ENCODE measurements at regions not wholly inside any gene's neighbourhood (a gene's known extent, or its start where the extent isn't known, plus 50 kb on each side); places are given as distances from the start of the nearest gene placed in this dataset.
"Not testable (repeated sequence)": the region's sequence is repeated elsewhere in the genome, so short reads cannot be mapped to it uniquely, and the experiment has no call there.

DNA sequence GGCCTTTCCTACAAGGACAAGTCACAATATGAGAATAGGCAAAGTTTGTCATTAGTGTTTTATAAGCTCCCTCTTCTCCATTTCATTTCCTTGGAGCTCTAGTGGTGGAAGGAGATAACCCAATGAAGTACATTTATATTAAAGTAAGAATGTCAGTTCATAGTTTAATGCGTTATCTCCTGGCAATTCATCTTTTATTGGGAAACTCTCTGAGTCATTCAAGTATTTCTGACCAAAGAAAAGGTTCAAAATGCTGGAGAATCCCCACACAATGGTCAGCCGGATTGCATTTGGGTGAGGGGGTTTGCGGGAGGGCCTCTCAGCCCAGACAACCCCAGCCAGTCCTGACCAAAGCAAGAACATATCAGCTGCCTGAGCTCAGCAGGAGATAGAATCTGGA lies 321.5 kb upstream of the NRP1 start:
- DNase-seq (ENCODE audit: low read depth): no peak

DNA sequence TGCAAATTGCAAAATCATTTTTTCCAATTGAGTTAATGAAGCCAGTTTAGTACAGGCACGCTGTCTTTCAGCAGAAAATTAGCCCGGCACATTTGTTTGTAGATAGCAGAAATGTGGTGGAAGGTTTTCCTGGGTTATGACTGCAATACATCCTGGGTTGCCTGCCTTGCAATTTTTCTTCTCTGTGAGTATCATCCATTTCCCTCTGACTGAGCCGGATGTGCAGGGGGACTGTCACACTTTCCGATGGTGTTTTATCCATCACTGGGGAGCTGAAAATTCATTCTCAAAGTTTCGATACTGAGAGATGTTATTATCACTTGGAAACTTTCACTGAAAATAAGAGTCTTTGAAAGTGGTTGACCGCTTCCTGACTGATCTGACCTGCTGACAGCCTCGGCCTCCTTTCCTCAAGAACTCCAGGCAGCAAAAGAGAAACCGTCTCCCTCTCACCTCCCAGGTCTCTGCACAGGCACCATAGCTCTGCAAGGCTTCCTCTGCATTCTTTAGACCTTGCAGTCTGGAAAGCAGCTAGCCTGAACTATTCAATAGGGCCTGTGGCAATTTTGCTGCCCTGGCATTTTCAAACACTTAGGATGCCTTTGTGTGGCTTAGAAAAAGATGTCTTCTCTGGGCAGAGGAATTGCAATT lies 320.8 kb upstream of the NRP1 start:
- DNase-seq (ENCODE audit: low read depth): no peak

DNA sequence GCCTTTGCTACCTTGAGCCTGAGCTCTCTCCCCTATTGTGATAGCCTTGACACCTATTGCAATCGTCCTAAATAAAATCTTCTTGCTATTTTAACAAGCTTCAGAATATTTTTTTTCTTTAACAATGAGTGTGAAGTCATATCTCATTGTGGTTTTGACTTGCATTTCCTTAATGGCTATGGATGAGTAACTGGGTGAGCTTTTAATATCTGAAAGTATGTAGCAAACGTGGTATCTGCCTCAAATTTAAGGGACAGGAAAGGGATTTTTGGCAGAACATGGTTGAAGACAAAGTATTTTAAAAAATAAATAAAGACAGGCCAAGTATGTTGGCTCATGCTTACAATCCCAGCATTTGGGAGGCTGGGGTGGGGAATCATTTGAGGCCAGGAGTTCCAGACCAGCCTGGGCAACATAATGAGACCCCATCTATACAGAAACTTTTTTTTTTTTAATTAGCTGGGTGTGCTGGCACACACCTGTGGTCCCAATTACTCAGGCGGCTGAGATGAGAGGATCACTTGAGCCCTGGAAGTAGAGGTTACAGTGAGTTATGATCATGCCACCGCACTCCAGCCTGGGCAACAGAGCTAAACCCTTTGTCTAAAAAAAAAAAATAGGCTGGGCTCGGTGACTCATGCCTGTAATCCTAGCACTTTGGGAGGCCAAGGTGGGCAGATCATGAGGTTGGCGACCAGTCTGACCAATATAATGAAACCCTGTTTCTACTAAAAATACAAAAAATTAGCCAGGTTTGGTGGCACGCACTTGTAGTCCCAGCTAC lies 319.3 kb upstream of the NRP1 start:
- no peak for DNase-seq (ENCODE audit: low read depth)

DNA sequence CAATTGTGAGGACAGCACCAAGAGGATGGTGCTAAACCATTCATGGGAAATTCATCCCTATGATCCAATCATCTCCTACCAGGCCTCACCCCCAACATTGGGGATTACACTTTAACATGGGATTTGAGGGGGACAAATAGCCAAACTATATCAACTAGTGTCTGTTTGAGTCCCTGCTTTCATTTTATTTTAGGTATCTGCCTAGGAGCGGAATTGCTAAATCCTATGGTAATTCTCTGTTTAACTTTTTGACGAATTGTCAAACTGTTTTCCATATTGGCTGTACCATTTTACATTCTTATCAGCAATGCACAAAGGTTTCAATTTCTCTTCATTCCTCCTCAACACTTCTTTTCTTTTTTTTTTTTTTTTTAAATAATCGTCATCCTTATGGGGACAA lies 318.4 kb upstream of the NRP1 start:
- DNase-seq (ENCODE audit: low read depth): no peak

DNA sequence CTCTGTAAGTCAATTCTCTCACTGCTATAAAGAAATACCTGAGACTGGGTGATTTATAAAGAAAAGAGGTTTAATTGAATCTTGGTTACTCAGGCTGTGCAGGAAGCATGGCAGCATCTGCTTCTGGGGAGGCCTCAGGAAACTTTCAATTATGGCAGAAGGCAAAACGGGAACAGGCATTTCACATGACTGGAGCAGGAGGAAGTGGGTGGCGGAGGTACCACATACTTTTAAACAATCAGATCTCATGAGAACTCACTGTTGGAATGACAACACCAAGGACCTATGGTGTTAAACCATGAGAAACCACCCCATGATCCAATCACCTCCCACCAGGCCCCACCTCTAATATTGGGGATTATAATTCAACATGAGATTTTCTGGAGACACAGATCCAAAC lies 315.7 kb upstream of the NRP1 start:
- not testable (repeated sequence) for DNase-seq (ENCODE audit: low read depth)

DNA sequence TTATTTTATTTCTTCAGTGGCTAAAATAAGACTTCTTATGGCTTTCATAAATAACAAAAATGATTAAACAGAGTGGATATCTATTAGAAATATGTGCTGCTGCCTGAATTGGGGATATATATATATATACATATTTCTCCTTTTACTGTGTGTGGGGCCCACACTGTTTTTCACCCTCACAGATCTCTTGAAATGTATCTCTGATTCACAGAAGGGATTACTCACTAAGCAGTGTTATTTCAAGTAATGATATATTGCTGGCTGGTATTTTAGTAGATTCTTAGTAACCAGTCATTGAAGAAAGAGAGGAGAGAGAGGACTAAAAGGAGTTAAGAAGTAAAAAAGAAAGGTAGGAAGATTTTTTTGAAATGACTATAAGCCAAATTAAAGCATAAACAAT lies 308.6 kb upstream of the NRP1 start:
- DNase-seq (ENCODE audit: low read depth): no peak

DNA sequence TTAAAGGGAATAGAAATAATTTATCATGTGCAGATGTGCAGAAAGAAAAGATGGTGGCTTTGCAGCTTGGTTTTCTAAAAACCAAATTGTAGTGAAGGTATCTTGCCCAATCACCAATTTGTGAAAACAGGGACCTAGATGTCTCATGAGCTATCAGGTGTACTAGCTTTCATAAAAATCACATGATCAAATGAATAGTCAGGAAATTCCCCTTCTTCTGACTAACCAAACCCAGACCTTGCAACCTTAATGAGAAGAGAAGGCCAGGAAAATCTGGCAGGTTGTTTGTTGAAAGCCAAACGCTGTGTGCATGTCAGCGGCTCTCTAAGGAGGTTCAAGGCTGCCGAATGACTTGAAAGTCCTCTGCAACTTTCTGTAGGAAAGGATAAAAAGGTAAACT lies 304.4 kb upstream of the NRP1 start:
- no peak for DNase-seq (ENCODE audit: low read depth)

DNA sequence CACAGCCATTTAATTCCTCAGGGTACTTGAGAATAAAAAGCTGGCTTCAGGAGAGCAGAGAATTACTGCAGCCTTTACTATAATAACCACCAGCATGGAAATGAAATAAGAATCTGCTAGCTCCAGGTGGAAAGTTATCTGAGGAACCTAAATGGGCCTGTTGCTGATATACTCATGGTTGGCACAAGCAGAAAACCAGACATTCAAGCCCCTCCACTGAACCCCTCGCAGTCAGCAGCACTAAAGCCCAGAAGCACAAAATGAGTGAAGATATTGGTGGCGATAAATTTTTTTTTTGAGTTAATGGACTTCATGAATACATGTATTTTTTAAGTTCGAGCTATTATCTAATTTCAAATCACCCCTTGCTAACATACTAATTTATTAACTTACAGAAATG lies 303.9 kb upstream of the NRP1 start:
- no peak for DNase-seq (ENCODE audit: low read depth)

DNA sequence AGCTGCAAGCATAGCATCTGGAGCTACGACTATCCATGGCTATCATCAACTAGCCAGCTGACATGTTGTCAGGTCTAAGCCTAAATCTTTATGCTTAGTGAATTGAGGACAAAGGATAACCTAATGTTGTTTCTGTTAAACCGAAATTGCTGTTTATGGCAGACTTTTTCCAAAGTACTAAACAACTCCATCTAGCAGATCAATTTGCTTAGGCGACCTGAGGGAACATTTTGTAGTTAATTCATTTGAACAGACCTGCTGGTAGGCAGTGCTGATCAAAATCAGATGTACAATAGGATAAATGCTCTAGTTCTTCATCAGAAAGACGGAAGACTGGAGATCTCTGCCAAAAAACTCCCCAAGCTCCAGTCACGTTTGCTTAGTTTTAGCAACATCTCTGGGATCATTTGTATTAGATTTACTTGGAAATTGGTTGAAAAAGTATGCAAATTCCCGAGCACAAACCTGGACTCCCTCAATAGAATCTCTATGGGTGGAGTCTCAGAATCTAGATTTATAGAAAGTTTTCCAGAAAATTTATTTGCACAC lies 301.6 kb upstream of the NRP1 start:
- no peak for DNase-seq (ENCODE audit: low read depth)

DNA sequence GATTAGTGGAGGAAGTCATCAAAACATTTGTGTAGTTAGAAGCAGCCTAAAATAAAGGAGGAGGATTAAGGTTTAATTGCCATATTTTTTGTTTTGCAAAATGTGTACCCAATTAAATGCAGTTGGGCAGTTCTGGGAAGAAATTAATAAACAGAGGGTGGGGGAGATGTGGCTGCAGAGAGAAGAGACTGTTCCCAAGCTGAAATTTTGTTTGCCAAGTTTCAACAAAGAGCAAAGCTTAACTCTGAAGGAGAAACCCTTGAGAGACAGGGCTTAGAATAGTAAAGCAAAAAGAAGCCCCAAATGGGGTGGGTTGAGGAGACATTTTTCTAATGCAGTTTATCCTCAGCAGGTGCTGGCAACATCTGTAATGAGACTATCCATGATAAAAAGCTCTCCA lies 298.0 kb upstream of the NRP1 start:
- no peak for DNase-seq (ENCODE audit: low read depth)

DNA sequence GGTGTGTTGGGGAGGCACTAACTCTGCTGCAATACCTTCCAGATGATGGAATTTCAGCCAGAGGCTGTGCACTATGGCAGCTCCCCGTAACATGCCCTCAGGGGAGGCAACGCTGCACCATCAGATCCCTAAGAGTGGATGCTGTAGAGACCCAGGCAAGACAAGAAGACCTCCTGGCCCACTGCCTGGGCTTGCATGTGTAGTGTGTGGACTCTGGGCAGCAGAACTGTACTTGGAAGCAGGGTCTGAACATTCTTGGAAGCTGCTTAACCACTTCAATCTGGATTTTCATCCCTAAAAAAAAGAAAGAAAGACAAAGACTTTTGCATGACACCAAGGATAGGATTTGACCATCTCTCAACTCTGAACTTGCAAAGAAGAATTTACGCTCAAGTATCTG lies 297.5 kb upstream of the NRP1 start:
- DNase-seq (ENCODE audit: low read depth): no peak

DNA sequence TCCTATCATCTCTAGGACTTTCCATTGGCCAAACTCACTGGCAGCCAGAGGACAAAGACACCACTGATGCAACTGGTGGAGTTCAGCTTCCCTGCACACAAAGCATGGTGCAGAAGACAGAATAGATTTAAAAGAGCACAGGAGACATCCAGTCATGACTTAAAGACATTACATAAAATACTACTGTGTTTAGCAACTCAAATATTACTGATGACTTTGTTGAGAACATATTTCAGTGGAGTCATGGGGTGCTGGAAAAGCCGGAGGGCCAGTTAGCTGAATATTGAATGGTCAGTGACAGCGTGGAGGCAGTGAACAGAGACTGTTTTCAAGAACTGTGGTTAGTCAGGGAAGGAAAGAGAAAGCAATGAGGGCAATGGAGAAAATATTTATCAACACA lies 296.3 kb upstream of the NRP1 start:
- no peak for DNase-seq (ENCODE audit: low read depth)

DNA sequence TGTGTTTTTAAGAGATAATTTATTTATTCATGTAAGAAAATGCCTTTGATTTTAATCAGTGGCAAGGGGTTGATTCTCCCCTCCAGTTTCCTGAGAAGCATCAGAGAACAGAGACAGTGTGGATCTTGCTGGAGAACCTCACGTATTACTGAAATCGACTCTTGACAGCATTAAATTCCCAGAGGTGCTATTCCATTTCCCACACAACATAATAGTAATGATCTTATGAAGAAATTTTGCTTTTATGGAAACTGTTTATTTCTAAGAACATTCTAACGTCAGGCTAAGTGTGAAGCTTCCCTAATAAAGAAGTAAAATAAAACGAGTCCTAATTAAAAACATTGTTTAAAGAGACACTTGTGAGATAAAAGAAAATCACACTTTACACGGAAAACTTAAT lies 293.1 kb upstream of the NRP1 start:
- no peak for DNase-seq (ENCODE audit: low read depth)

DNA sequence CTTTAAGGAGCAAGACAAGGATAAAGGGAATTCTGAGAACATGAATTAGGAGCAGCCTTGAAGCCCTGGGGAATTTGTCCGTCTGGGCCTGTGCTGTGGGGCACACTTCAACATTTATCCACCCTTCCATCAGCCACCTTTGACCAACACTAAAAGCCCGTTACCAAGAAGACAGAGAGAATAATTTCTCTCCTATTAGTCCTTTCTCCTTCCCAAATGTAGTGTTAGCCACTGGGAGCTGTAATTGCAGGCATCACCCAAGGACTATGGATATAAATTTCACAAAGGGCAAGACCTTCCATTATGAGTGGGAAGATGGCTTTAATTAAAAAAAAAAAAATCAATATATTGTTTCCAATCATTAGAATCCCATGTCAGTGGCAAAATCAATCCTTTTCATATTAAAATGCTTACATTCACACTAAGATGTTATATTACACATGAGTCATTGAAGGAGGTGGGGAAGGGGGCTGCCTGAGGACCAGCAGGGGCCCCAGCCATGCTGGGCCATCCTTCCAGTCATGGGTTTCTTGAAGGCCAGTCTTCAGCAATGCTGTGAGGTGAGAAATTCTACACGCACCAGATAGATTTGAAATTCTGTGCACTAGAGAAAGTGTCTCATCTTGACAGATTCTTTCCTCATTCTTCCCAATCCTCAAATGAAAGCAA lies 292.5 kb upstream of the NRP1 start:
- DNase-seq (ENCODE audit: low read depth): no peak

DNA sequence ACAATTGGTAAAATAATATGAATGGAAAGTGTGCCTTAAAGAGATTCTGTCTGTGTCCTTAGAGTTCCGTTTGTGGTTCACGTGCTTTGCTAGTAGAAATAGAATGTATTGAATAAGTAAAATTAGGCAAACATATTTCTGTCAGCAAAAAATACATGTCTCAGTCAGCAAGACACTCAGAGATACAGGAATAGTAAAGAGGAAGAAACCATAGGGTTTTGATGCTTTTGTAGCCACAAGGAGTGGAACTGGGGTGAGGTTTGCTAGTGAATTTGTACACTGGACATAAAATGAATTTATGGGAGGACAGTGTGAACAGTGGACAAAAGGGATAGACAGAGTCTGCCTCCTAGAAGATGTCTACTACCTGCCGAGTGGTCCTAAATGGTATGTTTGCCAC lies 289.2 kb upstream of the NRP1 start:
- no peak for DNase-seq (ENCODE audit: low read depth)

DNA sequence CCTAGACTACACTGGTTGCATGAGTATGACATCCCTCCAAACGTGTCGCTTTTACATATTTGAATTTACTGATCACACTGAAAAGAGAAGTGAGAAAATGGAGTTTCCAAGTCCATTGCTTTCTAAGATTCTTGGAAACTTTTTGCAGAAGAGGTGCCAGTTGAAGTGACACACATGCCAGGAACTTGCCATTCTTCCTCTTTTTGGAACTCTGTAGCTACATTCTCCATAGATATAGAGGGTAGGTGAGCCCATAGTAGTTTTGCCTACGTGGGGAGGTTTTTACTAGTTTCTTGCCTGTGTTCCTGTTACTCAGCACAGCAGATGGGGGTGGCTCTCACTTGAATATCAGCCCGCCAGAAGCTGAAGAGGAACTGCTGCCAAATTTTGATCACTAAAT lies 286.6 kb upstream of the NRP1 start:
- DNase-seq (ENCODE audit: low read depth): no peak

DNA sequence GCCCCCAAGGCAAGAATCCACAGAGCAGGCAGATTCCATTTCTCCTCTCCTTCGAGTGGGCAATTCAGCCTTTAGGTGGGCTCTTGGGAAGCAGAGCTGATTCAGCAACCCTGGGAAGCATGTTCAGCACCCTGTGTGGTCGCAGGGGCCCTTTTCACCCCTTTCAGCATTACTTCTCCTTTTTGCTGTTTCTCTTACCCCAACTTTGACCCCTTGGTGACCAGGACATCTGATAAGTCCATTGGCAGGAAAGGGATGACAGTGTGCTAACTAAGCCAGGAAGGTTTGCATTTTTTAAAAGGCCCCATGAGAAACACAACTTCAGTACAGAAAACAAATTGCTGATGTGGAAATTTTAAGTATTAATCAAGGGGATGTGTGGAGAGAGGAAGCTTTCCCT lies 283.7 kb upstream of the NRP1 start:
- DNase-seq (ENCODE audit: low read depth): no peak

DNA sequence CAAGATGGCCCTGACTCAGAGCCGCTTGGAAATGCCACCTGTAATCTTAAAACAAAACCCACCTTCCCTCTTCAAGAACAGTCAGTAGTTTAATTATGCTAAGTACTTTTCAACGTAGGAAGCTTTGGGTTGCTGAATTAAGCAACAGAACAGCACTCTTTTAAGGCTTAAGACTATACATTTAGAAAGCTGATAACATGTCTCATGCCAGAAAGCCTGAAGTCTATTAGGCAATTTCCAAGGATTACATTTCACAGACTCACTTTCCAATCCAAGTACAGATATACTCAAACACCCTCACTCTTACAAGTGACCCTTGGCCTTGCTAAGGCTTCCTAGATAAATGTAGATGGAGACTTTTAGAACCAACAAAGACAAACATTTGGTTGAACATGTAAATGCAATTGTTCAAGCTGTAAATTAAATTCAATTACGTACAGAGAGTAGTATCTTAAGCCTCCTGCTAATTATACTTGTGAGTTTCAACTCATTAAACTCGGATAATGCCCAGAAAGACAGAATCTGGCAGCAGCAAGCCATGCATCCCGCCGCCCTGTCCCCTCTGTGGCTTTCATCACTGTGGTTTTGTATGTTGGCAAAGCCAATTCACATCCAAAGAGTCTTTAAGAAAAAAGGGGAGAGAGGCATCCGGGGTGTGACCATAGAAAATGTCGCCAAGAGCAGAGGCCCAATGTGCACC lies 283.1 kb upstream of the NRP1 start:
- DNase-seq (ENCODE audit: low read depth): no peak

DNA sequence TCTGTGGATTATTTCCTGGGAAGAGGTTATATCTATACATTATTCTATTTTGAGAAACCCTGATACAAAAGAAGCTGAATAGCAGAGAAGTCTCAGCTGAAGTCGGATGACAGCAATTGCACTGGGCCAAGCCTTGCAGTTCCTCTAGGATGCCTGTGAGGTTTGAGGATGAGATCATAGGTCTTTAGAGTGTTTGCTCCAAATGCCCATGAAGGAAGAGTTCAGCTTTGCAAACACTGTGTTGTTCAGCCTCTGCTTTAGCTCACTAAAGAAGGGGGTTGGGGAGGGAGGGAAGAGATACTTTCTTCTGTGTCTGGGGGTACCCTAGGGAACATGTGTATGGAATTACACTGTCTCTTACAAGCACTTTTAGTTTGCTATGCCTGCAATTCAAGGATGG lies 282.5 kb upstream of the NRP1 start:
- DNase-seq (ENCODE audit: low read depth): no peak

DNA sequence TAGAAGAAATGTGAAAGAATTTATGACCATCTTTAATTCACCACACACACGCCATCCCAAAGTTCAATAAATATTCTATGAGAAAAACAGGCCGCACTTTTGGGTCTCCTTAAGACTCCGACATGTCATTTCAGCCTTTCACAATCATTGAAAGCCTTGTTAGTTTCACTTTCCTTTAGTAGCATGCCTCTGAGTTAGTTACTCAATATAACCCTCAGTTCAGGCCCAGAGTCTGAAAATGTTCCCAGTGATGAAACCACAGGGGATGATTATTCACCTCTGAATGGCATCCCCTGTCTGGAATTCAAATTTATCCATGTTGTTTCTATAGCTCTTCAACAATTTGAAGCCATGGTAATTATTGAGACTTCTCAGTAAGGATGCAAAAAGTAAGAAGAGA lies 278.1 kb upstream of the NRP1 start:
- DNase-seq (ENCODE audit: low read depth): no peak

DNA sequence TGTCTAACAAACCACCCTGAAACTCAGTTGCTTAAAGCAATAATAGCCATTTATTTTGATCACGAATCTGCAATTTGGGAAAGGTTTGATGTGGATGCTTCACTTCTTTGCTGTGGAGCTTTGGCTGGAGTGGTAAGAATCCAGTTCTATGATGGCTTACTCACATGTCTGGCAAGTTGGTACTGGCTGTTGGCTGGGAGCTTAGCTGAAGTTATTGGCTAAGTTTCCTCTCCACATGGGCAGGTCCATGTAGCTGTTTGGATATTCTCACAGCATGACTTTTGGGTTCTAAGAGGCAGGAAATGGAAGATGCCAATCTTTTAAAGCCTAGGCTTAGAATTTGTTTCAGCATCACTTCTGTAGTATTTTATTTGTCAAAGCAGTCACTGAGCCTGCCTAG lies 277.6 kb upstream of the NRP1 start:
- DNase-seq (ENCODE audit: low read depth): no peak

DNA sequence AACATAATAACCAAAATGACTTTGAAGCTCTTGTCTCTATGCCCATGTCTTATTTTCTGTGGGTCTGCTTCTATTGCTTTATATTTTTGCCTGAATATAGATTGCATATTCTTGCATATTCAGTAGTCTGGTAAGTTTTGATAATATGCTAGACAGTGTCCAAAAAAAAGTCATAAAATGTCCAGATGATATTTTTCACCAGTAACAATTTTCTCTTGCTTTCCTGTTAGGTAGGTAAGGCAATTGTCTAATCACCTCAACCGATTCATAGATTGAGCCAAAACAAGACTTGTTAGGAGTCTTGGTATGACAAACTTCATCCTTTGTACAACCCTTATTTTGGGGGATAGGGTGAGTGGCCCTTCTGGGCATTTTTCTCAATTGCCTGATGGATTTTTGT lies 277.0 kb upstream of the NRP1 start:
- no peak for DNase-seq (ENCODE audit: low read depth)

DNA sequence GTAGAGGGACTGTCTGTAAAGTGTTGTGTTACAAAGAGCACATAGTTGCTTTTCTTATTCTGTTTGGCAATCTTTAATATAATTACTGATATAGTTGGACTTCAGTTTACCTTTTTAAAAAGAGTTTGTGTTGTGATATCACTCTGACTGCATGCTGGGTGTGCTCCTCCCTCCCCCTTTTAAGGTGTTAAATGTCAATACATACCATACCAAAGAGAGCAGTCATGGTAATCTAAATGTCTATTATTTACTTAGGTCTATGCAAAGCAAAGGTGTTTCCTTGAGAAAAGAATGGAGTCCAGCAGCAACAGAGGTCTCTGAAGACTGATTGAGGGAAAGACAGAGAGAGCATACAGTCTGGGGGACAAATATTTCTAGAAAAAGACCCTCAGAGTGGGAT lies 275.1 kb upstream of the NRP1 start:
- no peak for DNase-seq (ENCODE audit: low read depth)
